Effector memory CD4-positive, alpha-beta T cell (primary cell): ENCODE measurements at regions not wholly inside any gene's neighbourhood (a gene's known extent, or its start where the extent isn't known, plus 50 kb on each side); places are given as distances from the start of the nearest gene placed in this dataset.
"Not testable (repeated sequence)": the region's sequence is repeated elsewhere in the genome, so short reads cannot be mapped to it uniquely, and the experiment has no call there.

Experiments
- DNase-seq, 3 donors: peaks; one replicate each; pipeline ENCODE4 v3.0.0-alpha.2; 2020
- H3K27ac ChIP-seq: 2 replicates; pipeline ENCODE4 v1.7.0; 2013; ENCODE audit warnings: mild to moderate bottlenecking, low read length, moderate library complexity; ENCODE audit not compliant: insufficient read depth, poor library complexity, severe bottlenecking
- H3K27me3 ChIP-seq: replicated peaks from 2 replicates; pipeline ENCODE4 v1.7.0; 2013; ENCODE audit warnings: mild to moderate bottlenecking, low read length; ENCODE audit not compliant: insufficient read depth, control insufficient read depth, poor library complexity, severe bottlenecking
- H3K36me3 ChIP-seq: 2 replicates; pipeline ENCODE4 v1.7.0; 2013; ENCODE audit warnings: mild to moderate bottlenecking, low read length, moderate library complexity; ENCODE audit not compliant: control insufficient read depth, insufficient read depth
- H3K4me1 ChIP-seq: 2 replicates; pipeline ENCODE4 v1.7.0; 2013; ENCODE audit warnings: low read length, mild to moderate bottlenecking; ENCODE audit not compliant: control insufficient read depth, insufficient read depth, poor library complexity, severe bottlenecking
- H3K4me3 ChIP-seq: 2 replicates; pipeline ENCODE4 v1.7.0; 2013; ENCODE audit warnings: low read length, low read depth, mild to moderate bottlenecking; ENCODE audit not compliant: insufficient read depth, poor library complexity, severe bottlenecking
- H3K9me3 ChIP-seq: 2 replicates; pipeline ENCODE4 v1.7.0; 2013; ENCODE audit warnings: mild to moderate bottlenecking, low read length, moderate library complexity; ENCODE audit not compliant: control insufficient read depth

- H3K27ac ChIP-seq, H3K36me3 ChIP-seq, H3K27me3 ChIP-seq, DNase-seq, H3K4me3 ChIP-seq, H3K4me1 ChIP-seq, H3K9me3 ChIP-seq: not testable (repeated sequence)
These were observed 270.4 kb upstream of the TLE3 start for GRCh38 chr15:70367913-70368705.

GRCh38 chr15:70364023-70364422 lies 266.3 kb upstream of the TLE3 start:
- not testable (repeated sequence) for DNase-seq, H3K27me3 ChIP-seq

GRCh38 chr15:70362886-70363285 lies 265.2 kb upstream of the TLE3 start:
- H3K36me3 ChIP-seq, result no peaks in the 10 kb centered on the region
- H3K4me1 ChIP-seq, result no peaks in the 10 kb centered on the region
- no peak overlapping the region for H3K27ac ChIP-seq
- H3K4me3 ChIP-seq, result no peak overlapping the region
- DNase-seq, result no peak
- no peaks in the 10 kb centered on the region for H3K27me3 ChIP-seq
- H3K9me3 ChIP-seq, result no peaks in the 10 kb centered on the region

More at GRCh38 chr15:70364023-70364422, 266.3 kb upstream of the TLE3 start:
- not testable (repeated sequence) for H3K36me3 ChIP-seq, H3K9me3 ChIP-seq, H3K4me3 ChIP-seq, H3K27ac ChIP-seq, H3K4me1 ChIP-seq

GRCh38 chr15:70362350-70362749 lies 264.6 kb upstream of the TLE3 start:
- H3K4me3 ChIP-seq, result no peak overlapping the region

GRCh38 chr15:70361891-70362290 lies 264.2 kb upstream of the TLE3 start:
- Histone ChIP-seq H3K27me3 (no peaks in the 10 kb centered on the region), H3K4me3 (no peak overlapping the region), H3K9me3 (no peaks in the 10 kb centered on the region), H3K36me3 (no peaks in the 10 kb centered on the region), H3K27ac (no peak overlapping the region), H3K4me1 (no peaks in the 10 kb centered on the region)
- DNase-seq, result no peak

More at GRCh38 chr15:70362350-70362749, 264.6 kb upstream of the TLE3 start:
- H3K27ac ChIP-seq, result no peak overlapping the region
- no peaks in the 10 kb centered on the region for H3K27me3 ChIP-seq
- no peaks in the 10 kb centered on the region for H3K4me1 ChIP-seq
- DNase-seq, result no peak
- H3K9me3 ChIP-seq, result no peaks in the 10 kb centered on the region
- no peaks in the 10 kb centered on the region for H3K36me3 ChIP-seq

GRCh38 chr15:70361106-70361505 lies 263.4 kb upstream of the TLE3 start:
- no peak overlapping the region for H3K27ac ChIP-seq
- no peaks in the 10 kb centered on the region for H3K27me3 ChIP-seq
- DNase-seq, result no peak
- H3K9me3 ChIP-seq, result no peaks in the 10 kb centered on the region
- H3K4me1 ChIP-seq, result no peaks in the 10 kb centered on the region
- H3K36me3 ChIP-seq, result no peaks in the 10 kb centered on the region
- no peak overlapping the region for H3K4me3 ChIP-seq

- no peaks in the 10 kb centered on the region for H3K36me3 ChIP-seq
- DNase-seq, result no peak
- H3K27me3 ChIP-seq, result no peaks in the 10 kb centered on the region
- no peak overlapping the region for H3K27ac ChIP-seq
- no peaks in the 10 kb centered on the region for H3K4me1 ChIP-seq
- H3K9me3 ChIP-seq, result no peaks in the 10 kb centered on the region
- H3K4me3 ChIP-seq, result no peak overlapping the region
These were observed 261.3 kb upstream of the TLE3 start for GRCh38 chr15:70358871-70359647.

- no peaks in the 10 kb centered on the region for H3K9me3 ChIP-seq
- no peaks in the 10 kb centered on the region for H3K27me3 ChIP-seq
- no peaks in the 10 kb centered on the region for H3K4me1 ChIP-seq
- no peak for DNase-seq
- H3K4me3 ChIP-seq, result no peak overlapping the region
- no peaks in the 10 kb centered on the region for H3K36me3 ChIP-seq
- H3K27ac ChIP-seq, result no peak overlapping the region
These were observed 260.5 kb upstream of the TLE3 start for GRCh38 chr15:70358011-70358819.

GRCh38 chr15:70357453-70357852 lies 259.7 kb upstream of the TLE3 start:
- H3K4me3 ChIP-seq, result no peak overlapping the region
- H3K4me1 ChIP-seq, result no peaks in the 10 kb centered on the region
- no peak overlapping the region for H3K27ac ChIP-seq
- no peaks in the 10 kb centered on the region for H3K9me3 ChIP-seq
- no peaks in the 10 kb centered on the region for H3K36me3 ChIP-seq
- H3K27me3 ChIP-seq, result no peaks in the 10 kb centered on the region
- DNase-seq, result no peak
